ENCODE measurements at regions not wholly inside any gene's neighbourhood (a gene's known extent, or its start where the extent isn't known, plus 50 kb on each side); places are given as distances from the start of the nearest gene placed in this dataset.

DNA sequence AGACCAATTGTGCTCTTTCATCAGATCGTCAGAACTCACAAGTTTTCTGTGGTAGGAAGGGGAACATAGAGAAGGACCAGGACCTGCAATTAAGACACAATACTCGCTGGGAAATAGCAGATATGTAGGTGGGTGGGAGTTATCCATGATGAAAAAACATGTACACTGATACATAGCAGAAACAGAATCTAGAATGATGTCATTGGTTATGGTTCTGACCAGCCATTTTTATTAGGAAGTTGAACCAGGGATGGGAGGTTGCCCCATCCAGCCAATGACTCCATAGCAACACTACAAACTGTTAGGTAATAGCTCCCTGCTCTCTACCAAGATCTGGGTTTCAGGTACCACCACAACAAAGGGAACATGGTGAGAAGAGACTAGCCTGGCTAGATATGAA, 393.5 kb upstream of the PBX1 start:
- TF ChIP-seq TARDBP (IDR thresholded peaks at IDR 0.05) (no peak), ZNF384 (IDR thresholded peaks at IDR 0.05) (no peak), FOXA1 (IDR thresholded peaks at IDR 0.05) (no peak), BHLHE40 (IDR thresholded peaks at IDR 0.05; ENCODE audit: borderline replicate concordance) (no peak), FOXK2 (IDR thresholded peaks at IDR 0.05) (no peak), FOXM1 (IDR thresholded peaks at IDR 0.05; ENCODE audit: borderline replicate concordance) (no peak), NFRKB (IDR thresholded peaks at IDR 0.05) (no peak), ELF4 (IDR thresholded peaks at IDR 0.05) (no peak), HDGF (IDR thresholded peaks at IDR 0.05; ENCODE audit: borderline replicate concordance) (no peak)
- TF ChIP-seq, protein P1, sequence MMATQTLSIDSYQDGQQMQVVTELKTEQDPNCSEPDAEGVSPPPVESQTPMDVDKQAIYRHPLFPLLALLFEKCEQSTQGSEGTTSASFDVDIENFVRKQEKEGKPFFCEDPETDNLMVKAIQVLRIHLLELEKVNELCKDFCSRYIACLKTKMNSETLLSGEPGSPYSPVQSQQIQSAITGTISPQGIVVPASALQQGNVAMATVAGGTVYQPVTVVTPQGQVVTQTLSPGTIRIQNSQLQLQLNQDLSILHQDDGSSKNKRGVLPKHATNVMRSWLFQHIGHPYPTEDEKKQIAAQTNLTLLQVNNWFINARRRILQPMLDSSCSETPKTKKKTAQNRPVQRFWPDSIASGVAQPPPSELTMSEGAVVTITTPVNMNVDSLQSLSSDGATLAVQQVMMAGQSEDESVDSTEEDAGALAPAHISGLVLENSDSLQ (IDR thresholded peaks at IDR 0.05) = no peak
